Right lobe of liver (tissue), 6 donors: ENCODE measurements at regions not wholly inside any gene's neighbourhood (a gene's known extent, or its start where the extent isn't known, plus 50 kb on each side); places are given as distances from the start of the nearest gene placed in this dataset.

Experiments used
- ATAC-seq, 4 donors: fragments of 200-7000 bp; cut with Tn5 transposase; one replicate each; pipeline ENCODE4 v1.9.1; 2020; ENCODE audit warnings: mild to moderate bottlenecking in 4 of 4, moderate library complexity in 4 of 4
- DNase-seq, 3 donors: peaks; one replicate each; pipeline ENCODE4 v3.0.0-alpha.2; 2020
- H3K27ac ChIP-seq, 3 donors: fragments of 200-600 bp; one replicate each; pipeline ENCODE4 v1.8.0; 2022
- H3K27me3 ChIP-seq, 2 donors: fragments of 200-600 bp; one replicate each; pipeline ENCODE4 v1.8.0; 2022
- H3K36me3 ChIP-seq, 4 donors: fragments of 200-600 bp; sonication (generic) in 1 of 4; one replicate each; pipeline versions ENCODE4 v1.5.1 to v1.8.0; 2017 to 2022; ENCODE audit warnings: control low read depth in 1 of 4
- H3K4me1 ChIP-seq, 4 donors: fragments of 200-600 bp; sonication (generic) in 1 of 4; one replicate each; pipeline versions ENCODE4 v1.5.1 to v1.8.0; 2017 to 2022; ENCODE audit warnings: control low read depth in 1 of 4
- H3K4me3 ChIP-seq, 3 donors: fragments of 200-600 bp; one replicate each; pipeline ENCODE4 v1.8.0; 2022
- H3K9me3 ChIP-seq, 4 donors: fragments of 200-600 bp; sonication (generic) in 1 of 4; one replicate each; pipeline versions ENCODE4 v1.5.1 to v1.8.0; 2017 to 2022; ENCODE audit warnings: control low read depth in 1 of 4
- POLR2A ChIP-seq: fragments of 450-650 bp; IDR thresholded peaks from one replicate; pipeline ENCODE4 v1.6.1; 2017; ENCODE audit warnings: antibody characterized with exemption, mild to moderate bottlenecking
- WGBS: methylation state at CpG from one replicate; pipeline ENCODE4 v1.1.6; 2018; ENCODE audit warnings: low coverage, low lambda C conversion rate; ENCODE audit not compliant: insufficient coverage; ENCODE audit errors: missing lambda C conversion rate; 5-methylcytosine and 5-hydroxymethylcytosine counted together
- intact Hi-C, 2 donors: fragments of 100-400 bp; cut with DNase I; formaldehyde crosslinking; loops; one replicate each; pipeline versions ENCODE4 v1.11.2 to v1.14.1; 2022
- TF ChIP-seq, protein P1 (sequence below), 4 donors: fragments of 200-600 bp in 3 of 4; fragments of 450-650 bp in 1 of 4; IDR thresholded peaks; one replicate each; pipeline versions ENCODE4 v1.5.1 to v1.8.0; 2016 to 2022; ENCODE audit warnings: antibody characterized with exemption in 4 of 4, mild to moderate bottlenecking in 2 of 4
- donor health status: DM: no; HTN: yes; CAD: no.
- donor health status: DM: no; HTN: no; CAD: no.
- donor health status: DM: no; HTN: no; CAD: no.
- donor health status: DM: no; HTN: yes; CAD: no.
- donor health status: DM: no; HTN: yes; CAD: no.

- Histone ChIP-seq H3K4me3 (no peak overlapping the region), H3K27me3 (no peaks in the 10 kb centered on the region), H3K9me3 (no peaks in the 10 kb centered on the region), H3K27ac (no peak overlapping the region), H3K36me3 (no peaks in the 10 kb centered on the region), H3K4me1 (no peaks in the 10 kb centered on the region)
- 50% methylated on average over 1 of the region's 1 CpG for WGBS
- no peak for TF ChIP-seq POLR2A
- TF ChIP-seq, protein P1, sequence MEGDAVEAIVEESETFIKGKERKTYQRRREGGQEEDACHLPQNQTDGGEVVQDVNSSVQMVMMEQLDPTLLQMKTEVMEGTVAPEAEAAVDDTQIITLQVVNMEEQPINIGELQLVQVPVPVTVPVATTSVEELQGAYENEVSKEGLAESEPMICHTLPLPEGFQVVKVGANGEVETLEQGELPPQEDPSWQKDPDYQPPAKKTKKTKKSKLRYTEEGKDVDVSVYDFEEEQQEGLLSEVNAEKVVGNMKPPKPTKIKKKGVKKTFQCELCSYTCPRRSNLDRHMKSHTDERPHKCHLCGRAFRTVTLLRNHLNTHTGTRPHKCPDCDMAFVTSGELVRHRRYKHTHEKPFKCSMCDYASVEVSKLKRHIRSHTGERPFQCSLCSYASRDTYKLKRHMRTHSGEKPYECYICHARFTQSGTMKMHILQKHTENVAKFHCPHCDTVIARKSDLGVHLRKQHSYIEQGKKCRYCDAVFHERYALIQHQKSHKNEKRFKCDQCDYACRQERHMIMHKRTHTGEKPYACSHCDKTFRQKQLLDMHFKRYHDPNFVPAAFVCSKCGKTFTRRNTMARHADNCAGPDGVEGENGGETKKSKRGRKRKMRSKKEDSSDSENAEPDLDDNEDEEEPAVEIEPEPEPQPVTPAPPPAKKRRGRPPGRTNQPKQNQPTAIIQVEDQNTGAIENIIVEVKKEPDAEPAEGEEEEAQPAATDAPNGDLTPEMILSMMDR (IDR thresholded peaks at IDR 0.05) = no peak
- DNase-seq = no peak
- intact Hi-C loops = no loop called here
- ATAC-seq = no peak
Observed at GRCh38 chr5:117665121-117665520, 1090.5 kb upstream of the SEMA6A start.

DNA sequence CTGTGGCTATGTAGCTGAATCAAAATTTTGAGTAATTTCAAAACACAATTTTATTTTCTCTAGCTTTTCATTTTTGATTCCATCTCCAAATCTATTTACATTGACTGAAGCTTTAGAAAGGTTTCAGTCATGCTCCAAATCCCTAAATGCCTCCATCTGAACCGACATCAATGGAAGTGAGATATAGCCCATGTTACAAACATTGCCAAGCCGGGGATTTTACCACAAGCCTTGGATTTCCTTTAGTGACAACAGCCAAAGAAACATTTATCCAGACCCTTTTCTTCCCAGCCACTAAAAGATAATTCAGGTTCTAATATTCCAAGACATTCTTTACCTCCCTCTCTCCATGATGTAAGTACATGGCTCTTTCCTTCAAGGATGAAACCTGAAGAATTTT, 1087.7 kb upstream of the SEMA6A start:
- no peak for TF ChIP-seq POLR2A

GRCh38 chr5:117657541-117657940, 1082.9 kb upstream of the SEMA6A start:
- intact Hi-C loops = no loop called here
- no peaks in the 10 kb centered on the region for H3K27me3 ChIP-seq
- no peak for TF ChIP-seq POLR2A
- TF ChIP-seq, protein P1 (IDR thresholded peaks at IDR 0.05) = no peak

More for the DNA sequence above, 1087.7 kb upstream of the SEMA6A start:
- no peaks in the 10 kb centered on the region for H3K27me3 ChIP-seq
- H3K36me3 ChIP-seq = no peaks in the 10 kb centered on the region
- no peaks in the 10 kb centered on the region for H3K9me3 ChIP-seq
- no peak overlapping the region for H3K27ac ChIP-seq
- no peak for ATAC-seq
- DNase-seq = no peak
- H3K4me1 ChIP-seq = no peaks in the 10 kb centered on the region
- 49% methylated on average over 2 of the region's 2 CpGs for WGBS
- intact Hi-C loops = no loop called here
- no peak overlapping the region for H3K4me3 ChIP-seq

GRCh38 chr5:117652958-117653280, 1078.3 kb upstream of the SEMA6A start:
- no peak overlapping the region for H3K4me3 ChIP-seq
- DNase-seq = no peak
- H3K9me3 ChIP-seq = no peaks in the 10 kb centered on the region
- no peaks in the 10 kb centered on the region for H3K27me3 ChIP-seq
- H3K4me1 ChIP-seq = no peaks in the 10 kb centered on the region
- H3K27ac ChIP-seq = no peak overlapping the region
- TF ChIP-seq, protein P1 (IDR thresholded peaks at IDR 0.05) = no peak
- TF ChIP-seq POLR2A = no peak
- intact Hi-C loops = no loop called here
- no peak for ATAC-seq
- no peaks in the 10 kb centered on the region for H3K36me3 ChIP-seq
- WGBS = 65% methylated on average over 3 of the region's 3 CpGs

More at GRCh38 chr5:117657541-117657940, 1082.9 kb upstream of the SEMA6A start:
- Histone ChIP-seq H3K9me3 (no peaks in the 10 kb centered on the region), H3K4me1 (no peaks in the 10 kb centered on the region), H3K27ac (no peak overlapping the region), H3K36me3 (no peaks in the 10 kb centered on the region), H3K4me3 (no peak overlapping the region)
- no peak for ATAC-seq
- 43% methylated on average over 1 of the region's 1 CpG for WGBS
- no peak for DNase-seq

GRCh38 chr5:117652036-117652957, 1077.7 kb upstream of the SEMA6A start:
- no peak overlapping the region for H3K27ac ChIP-seq
- DNase-seq (no peak), ATAC-seq (no peak)
- H3K4me3 ChIP-seq = no peak overlapping the region
- no peaks in the 10 kb centered on the region for H3K27me3 ChIP-seq
- H3K4me1 ChIP-seq = no peaks in the 10 kb centered on the region
- intact Hi-C loops = no loop called here
- TF ChIP-seq, protein P1 (IDR thresholded peaks at IDR 0.05) = no peak
- TF ChIP-seq POLR2A = no peak
- 57% methylated on average over 3 of the region's 4 CpGs for WGBS
- H3K9me3 ChIP-seq = no peaks in the 10 kb centered on the region
- H3K36me3 ChIP-seq = no peaks in the 10 kb centered on the region
